ENCODE measurements at regions not wholly inside any gene's neighbourhood (a gene's known extent, or its start where the extent isn't known, plus 50 kb on each side); places are given as distances from the start of the nearest gene placed in this dataset.

DNA sequence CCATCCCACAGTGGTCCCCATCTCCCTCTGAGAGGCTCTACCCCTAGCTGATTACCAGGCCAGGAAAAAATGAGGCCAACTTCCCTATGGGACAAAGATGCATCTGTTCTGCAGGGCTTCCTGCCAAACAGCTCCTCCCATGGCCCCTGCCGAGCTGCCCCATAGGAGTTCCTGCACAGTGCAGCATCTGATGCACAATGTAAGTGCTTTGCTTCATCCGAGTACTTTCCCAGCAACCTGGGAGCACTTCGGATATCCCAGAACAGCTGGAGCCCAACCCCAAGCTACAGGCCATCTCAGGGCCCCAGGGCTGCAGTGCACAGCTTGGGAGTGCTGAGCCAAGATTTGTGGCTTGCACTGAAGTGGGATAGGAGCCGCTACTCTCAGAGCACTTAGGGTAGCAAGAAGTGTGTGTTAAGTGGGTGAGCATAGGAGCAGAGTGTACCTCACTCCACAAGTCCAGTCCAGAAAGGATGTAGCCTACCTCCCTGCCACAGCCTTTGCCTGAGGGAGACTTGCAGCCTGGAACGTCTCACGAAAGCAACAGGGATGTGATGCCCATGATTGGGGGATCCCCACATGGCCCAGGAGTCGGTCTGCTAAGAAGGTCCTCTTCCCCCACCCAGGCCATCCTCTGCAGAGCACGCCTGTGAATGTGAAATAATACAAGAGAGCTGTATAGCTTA, 209.6 kb upstream of the VWC2 start:
- TF ChIP-seq EZH2 (IDR thresholded peaks at IDR 0.05) = no peak
- TF ChIP-seq FOXP2 (optimal IDR thresholded peaks at IDR 0.05; ENCODE audit: control extremely low read depth, extremely low read length, insufficient read depth) = no peak
- no peak for TF ChIP-seq POLR2AphosphoS5 (IDR thresholded peaks at IDR 0.05; ENCODE audit: borderline replicate concordance, low read depth, low read length)
